ENCODE measurements at regions not wholly inside any gene's neighbourhood (a gene's known extent, or its start where the extent isn't known, plus 50 kb on each side); places are given as distances from the start of the nearest gene placed in this dataset.

DNA sequence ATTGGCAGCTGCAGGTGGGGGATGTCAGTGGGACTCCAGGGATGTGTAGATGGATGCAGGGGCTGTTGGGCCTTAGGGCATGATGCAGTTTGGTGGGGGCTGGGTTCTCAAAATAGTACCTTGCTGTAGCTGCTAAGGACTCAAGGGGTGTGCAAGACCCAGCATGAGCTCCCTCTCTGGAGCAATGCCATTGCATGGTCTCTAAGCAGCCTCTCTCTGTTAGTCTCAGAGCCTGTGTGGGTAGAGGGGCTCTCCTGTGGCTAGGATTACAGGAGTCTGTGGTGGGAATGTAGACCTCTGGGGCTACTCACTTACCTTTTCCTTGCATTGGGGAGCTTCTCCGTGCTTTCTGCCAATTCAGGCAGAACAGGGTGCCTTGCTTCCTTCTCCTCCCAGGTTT, 228.9 kb downstream of the LPIN1 start:
- TF ChIP-seq, protein P1, sequence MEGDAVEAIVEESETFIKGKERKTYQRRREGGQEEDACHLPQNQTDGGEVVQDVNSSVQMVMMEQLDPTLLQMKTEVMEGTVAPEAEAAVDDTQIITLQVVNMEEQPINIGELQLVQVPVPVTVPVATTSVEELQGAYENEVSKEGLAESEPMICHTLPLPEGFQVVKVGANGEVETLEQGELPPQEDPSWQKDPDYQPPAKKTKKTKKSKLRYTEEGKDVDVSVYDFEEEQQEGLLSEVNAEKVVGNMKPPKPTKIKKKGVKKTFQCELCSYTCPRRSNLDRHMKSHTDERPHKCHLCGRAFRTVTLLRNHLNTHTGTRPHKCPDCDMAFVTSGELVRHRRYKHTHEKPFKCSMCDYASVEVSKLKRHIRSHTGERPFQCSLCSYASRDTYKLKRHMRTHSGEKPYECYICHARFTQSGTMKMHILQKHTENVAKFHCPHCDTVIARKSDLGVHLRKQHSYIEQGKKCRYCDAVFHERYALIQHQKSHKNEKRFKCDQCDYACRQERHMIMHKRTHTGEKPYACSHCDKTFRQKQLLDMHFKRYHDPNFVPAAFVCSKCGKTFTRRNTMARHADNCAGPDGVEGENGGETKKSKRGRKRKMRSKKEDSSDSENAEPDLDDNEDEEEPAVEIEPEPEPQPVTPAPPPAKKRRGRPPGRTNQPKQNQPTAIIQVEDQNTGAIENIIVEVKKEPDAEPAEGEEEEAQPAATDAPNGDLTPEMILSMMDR (IDR thresholded peaks at IDR 0.05): no peak
- Histone ChIP-seq H3K9me3 (peaks cover 14% of the 10 kb centered on the region), H3K27me3 (no peaks in the 10 kb centered on the region), H3K4me3 (no peak overlapping the region), H3K27ac (no peak overlapping the region), H3K36me3 (no peaks in the 10 kb centered on the region), H3K4me1 (no peaks in the 10 kb centered on the region)
- ATAC-seq (no peak), DNase-seq (no peak)
- intact Hi-C loops (cut with DNase I): no loop called here

DNA sequence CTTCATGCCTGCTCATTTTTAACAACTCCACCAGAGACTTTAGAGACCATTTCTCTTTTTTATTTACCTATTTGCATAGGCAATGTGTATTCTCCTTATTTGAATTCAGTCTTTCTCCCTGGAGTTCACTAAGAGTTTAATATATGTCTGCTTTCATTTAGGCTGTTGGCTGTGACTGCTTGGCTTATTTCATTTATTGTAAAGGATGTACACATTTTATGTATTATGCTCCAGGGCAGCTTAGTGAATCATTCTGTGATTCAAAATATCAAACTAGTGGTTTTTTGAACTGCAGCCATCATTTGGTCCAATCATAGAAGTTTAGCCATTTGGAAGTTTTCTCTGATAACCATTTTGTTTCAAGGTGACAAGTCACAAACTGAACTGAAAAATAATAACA, 229.6 kb downstream of the LPIN1 start:
- Histone ChIP-seq H3K4me1 (no peaks in the 10 kb centered on the region), H3K4me3 (no peak overlapping the region), H3K27ac (no peak overlapping the region), H3K36me3 (no peaks in the 10 kb centered on the region), H3K27me3 (no peaks in the 10 kb centered on the region), H3K9me3 (peaks cover 14% of the 10 kb centered on the region)
- TF ChIP-seq, protein P1 (IDR thresholded peaks at IDR 0.05): no peak
- ATAC-seq: no peak
- DNase-seq: no peak
- intact Hi-C loops (cut with DNase I): no loop called here

DNA sequence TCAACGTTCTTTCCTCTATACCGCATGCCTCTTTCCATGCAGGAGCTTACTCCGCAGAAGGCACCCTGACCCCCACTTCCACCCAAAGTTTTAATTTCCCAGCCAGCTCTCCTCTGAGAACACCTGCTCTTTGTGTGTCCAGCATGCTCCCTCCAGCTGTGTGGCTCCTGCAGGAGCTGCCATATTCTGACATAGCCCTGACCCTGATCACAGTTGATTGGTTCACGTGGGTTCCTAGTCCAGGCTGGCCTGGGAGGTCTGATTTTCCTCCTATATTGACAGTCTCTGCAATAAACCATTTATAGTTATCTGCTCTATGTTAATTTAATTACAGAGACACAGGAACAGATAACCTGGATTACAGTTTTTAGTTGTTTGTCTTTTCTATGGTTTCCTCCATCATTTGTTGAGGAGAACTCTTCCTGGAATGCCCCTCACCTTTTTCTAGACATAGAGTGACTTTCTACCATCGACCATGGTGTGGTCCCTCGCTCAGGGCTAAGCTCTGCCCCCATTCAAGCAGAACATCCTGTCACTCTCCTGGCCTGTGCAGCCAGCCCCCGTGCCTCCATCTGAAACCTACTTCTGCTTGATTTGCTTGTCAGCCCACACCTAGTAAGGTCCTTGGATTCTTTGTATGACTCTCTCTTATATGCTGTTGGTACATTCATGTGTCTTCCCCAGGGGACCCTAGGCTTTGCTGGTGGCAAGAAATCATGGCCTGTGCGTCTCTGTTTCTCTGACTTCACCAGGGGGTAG, 231.5 kb downstream of the LPIN1 start:
- H3K27ac ChIP-seq: no peak overlapping the region
- no peaks in the 10 kb centered on the region for H3K27me3 ChIP-seq
- H3K4me1 ChIP-seq: no peaks in the 10 kb centered on the region
- ATAC-seq: no peak
- DNase-seq: no peak
- intact Hi-C loops (cut with DNase I): no loop called here
- H3K9me3 ChIP-seq: peaks cover 14% of the 10 kb centered on the region
- H3K36me3 ChIP-seq: no peaks in the 10 kb centered on the region
- H3K4me3 ChIP-seq: no peak overlapping the region
- TF ChIP-seq, protein P1 (IDR thresholded peaks at IDR 0.05): no peak

DNA sequence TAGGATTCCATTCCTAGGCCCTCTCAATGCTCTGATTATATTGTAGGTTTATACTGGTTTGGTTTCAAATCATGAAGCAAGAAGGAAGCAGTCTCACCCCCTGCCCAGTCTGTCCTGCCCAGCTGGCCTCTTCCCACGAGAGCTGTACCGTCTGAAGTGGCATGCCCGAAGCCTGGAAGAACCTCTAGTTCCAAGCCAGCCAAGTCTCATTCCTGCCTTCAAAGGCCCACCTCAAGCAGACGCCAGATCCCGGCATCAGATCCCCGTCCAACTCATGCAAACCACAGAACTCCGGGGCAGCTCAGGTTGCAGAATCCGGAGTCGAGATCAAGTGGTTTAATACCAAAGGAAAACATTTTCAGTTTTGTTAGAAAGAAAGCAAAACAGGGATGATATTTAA, 234.4 kb downstream of the LPIN1 start:
- Histone ChIP-seq H3K4me3 (no peak overlapping the region), H3K27me3 (no peaks in the 10 kb centered on the region), H3K36me3 (no peaks in the 10 kb centered on the region), H3K27ac (no peak overlapping the region), H3K4me1 (no peaks in the 10 kb centered on the region), H3K9me3 (no peaks in the 10 kb centered on the region)
- intact Hi-C loops (cut with DNase I): no loop called here
- ATAC-seq (no peak), DNase-seq (no peak)
- TF ChIP-seq, protein P1 (IDR thresholded peaks at IDR 0.05): no peak

DNA sequence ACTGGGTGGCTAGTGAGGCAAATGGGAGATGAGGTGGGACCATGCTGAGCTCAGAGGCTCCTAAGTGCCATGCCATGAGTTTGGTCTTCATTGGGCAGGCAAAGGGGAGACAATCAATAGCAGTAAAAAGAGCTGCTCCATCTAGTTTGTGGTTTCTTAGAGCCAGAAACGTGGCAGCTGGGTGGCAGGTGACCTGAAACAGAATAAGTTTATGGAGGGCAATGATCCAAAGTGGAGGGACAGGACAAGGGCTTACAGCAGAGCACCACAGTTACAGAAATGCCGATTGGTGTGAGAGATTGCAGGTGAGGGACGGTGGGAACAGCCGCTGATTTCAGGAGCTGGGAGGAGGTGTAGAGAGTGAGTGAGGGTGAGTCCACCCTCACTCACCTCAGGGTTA, 237.0 kb downstream of the LPIN1 start:
- TF ChIP-seq, protein P1 (IDR thresholded peaks at IDR 0.05): no peak
- no peaks in the 10 kb centered on the region for H3K27me3 ChIP-seq
- no peak overlapping the region for H3K27ac ChIP-seq
- ATAC-seq (no peak), DNase-seq (no peak)
- H3K4me3 ChIP-seq: no peak overlapping the region
- no peaks in the 10 kb centered on the region for H3K36me3 ChIP-seq
- intact Hi-C loops (cut with DNase I): no loop called here
- no peaks in the 10 kb centered on the region for H3K4me1 ChIP-seq
- no peaks in the 10 kb centered on the region for H3K9me3 ChIP-seq

DNA sequence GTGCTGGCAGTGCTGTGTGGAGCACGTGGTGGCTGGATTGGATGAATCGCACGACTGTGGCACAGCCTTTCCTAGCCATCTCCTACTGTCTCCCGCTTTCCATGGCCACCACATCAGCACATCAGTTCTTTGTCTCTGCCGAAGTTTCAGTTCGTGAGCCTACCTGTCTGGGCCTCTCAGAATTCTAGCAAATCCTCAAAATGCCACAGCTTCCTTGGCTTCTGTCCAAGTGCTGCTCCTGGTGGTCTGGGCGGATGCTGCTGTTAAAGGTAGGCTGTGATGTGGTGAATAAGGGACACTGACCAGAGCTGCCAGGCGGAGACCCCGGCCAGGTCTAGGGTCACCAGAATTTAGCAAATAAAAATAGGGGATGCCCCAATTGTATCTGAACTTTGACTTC, 237.4 kb downstream of the LPIN1 start:
- Histone ChIP-seq H3K27me3 (no peaks in the 10 kb centered on the region), H3K9me3 (no peaks in the 10 kb centered on the region), H3K4me3 (no peak overlapping the region), H3K27ac (no peak overlapping the region), H3K4me1 (no peaks in the 10 kb centered on the region), H3K36me3 (no peaks in the 10 kb centered on the region)
- TF ChIP-seq, protein P1 (IDR thresholded peaks at IDR 0.05): no peak
- DNase-seq (no peak), ATAC-seq (no peak)
- intact Hi-C loops (cut with DNase I): no loop called here
